KMS-11 (cell line): ENCODE measurements at regions not wholly inside any gene's neighbourhood (a gene's known extent, or its start where the extent isn't known, plus 50 kb on each side); places are given as distances from the start of the nearest gene placed in this dataset.

Source experiments
- H2AFZ ChIP-seq: fragments of 200-600 bp; sonication (generic); 2 replicates; pipeline ENCODE4 v1.6.1; 2016; ENCODE audit warnings: antibody characterized with exemption, mixed run types, low read depth
- H3K27ac ChIP-seq: fragments of 200-600 bp; sonication (generic); 2 replicates; pipeline ENCODE4 v1.6.1; 2016; ENCODE audit warnings: mild to moderate bottlenecking, mixed run types
- H3K27me3 ChIP-seq: fragments of 200-600 bp; sonication (generic); 2 replicates; pipeline ENCODE4 v1.6.1; 2017; ENCODE audit warnings: mild to moderate bottlenecking, low read depth, mixed run types, moderate library complexity; ENCODE audit not compliant: insufficient read depth
- H3K36me3 ChIP-seq: fragments of 200-600 bp; sonication (generic); 2 replicates; pipeline ENCODE4 v1.6.1; 2017; ENCODE audit warnings: mild to moderate bottlenecking, mixed run types; ENCODE audit not compliant: insufficient read depth
- H3K4me1 ChIP-seq: fragments of 200-600 bp; sonication (generic); 2 replicates; pipeline ENCODE4 v1.6.1; 2016; ENCODE audit warnings: mild to moderate bottlenecking, low read depth, mixed run types; ENCODE audit not compliant: poor library complexity, severe bottlenecking
- H3K4me2 ChIP-seq: fragments of 200-600 bp; sonication (generic); 2 replicates; pipeline ENCODE4 v1.7.0; 2016; ENCODE audit warnings: mild to moderate bottlenecking, mixed run types
- H3K4me3 ChIP-seq: fragments of 200-600 bp; sonication (generic); IDR thresholded peaks from 2 replicates; pipeline ENCODE4 v1.6.1; 2017; ENCODE audit warnings: low read depth, low read length, mixed read lengths; ENCODE audit not compliant: insufficient read depth
- H3K79me2 ChIP-seq: fragments of 200-600 bp; sonication (generic); 2 replicates; pipeline ENCODE4 v1.6.1; 2016; ENCODE audit warnings: low read depth, mixed run types; ENCODE audit not compliant: insufficient read depth
- H3K9ac ChIP-seq: fragments of 200-600 bp; sonication (generic); 2 replicates; pipeline ENCODE4 v1.6.1; 2016; ENCODE audit warnings: mild to moderate bottlenecking, mixed run types
- H4K20me1 ChIP-seq: fragments of 200-600 bp; sonication (generic); 2 replicates; pipeline ENCODE4 v1.6.1; 2016; ENCODE audit warnings: mild to moderate bottlenecking, mixed run types; ENCODE audit not compliant: insufficient read depth
- TF ChIP-seq, protein P1 (sequence below): fragments of 200-600 bp; sonication (generic); conservative IDR thresholded peaks from 2 replicates; pipeline ENCODE4 v1.6.1; 2017; ENCODE audit warnings: low read depth, mild to moderate bottlenecking, antibody characterized with exemption, low read length, moderate library complexity, mixed read lengths

DNA sequence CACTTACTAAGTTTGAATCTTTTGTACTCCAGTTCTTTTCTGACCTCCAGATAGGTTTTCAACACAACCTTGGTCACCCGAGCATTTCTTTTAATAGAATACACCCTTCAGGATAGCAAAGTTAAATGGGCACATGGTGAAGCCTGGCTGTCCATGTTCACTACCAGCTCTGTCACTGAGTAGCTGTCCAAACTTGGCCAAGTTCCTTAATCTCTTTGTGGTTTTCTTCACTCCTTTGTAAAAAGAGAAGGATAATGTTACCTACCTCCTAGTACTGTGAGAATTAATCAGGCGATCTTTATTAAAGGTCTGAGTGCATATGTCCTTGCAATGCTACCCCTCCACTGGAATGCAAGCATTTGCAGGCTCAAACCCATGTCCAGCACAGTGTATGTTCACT lies 128.1 kb upstream of the PTPRZ1 start:
- Histone ChIP-seq H3K9ac (no peak overlapping the region), H2AFZ (no peak overlapping the region), H4K20me1 (no peaks in the 10 kb centered on the region), H3K4me2 (peak overlapping the region; percentile 24; the same call in 1 of the 2 replicates), H3K27me3 (peaks cover 23% of the 10 kb centered on the region; the same call in 1 of the 2 replicates), H3K4me3 (no peak overlapping the region), H3K36me3 (no peaks in the 10 kb centered on the region), H3K27ac (no peak overlapping the region), H3K79me2 (no peaks in the 10 kb centered on the region), H3K4me1 (peaks cover 27% of the 10 kb centered on the region)
- TF ChIP-seq, protein P1, sequence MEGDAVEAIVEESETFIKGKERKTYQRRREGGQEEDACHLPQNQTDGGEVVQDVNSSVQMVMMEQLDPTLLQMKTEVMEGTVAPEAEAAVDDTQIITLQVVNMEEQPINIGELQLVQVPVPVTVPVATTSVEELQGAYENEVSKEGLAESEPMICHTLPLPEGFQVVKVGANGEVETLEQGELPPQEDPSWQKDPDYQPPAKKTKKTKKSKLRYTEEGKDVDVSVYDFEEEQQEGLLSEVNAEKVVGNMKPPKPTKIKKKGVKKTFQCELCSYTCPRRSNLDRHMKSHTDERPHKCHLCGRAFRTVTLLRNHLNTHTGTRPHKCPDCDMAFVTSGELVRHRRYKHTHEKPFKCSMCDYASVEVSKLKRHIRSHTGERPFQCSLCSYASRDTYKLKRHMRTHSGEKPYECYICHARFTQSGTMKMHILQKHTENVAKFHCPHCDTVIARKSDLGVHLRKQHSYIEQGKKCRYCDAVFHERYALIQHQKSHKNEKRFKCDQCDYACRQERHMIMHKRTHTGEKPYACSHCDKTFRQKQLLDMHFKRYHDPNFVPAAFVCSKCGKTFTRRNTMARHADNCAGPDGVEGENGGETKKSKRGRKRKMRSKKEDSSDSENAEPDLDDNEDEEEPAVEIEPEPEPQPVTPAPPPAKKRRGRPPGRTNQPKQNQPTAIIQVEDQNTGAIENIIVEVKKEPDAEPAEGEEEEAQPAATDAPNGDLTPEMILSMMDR: no peak

DNA sequence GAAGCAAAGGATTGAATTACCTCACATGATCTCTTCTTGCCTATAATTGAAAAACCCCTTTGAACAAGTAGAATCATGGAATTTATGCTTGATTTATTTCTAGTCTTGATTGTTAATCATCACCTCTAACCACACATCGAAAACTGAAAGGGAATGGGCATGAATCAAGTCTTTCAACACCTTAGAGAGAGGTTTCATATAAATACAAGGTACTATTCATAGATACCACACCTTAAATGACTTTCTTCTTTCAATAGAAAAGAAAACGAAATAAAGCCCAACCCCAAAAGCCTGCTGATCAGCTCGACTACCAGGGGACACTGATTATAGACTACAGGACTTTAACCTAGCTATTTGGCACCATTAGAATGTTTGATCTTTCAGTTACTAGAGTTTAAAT lies 128.6 kb upstream of the PTPRZ1 start:
- Histone ChIP-seq H3K4me2 (peak overlapping the region; percentile 24; the same call in 1 of the 2 replicates), H3K9ac (no peak overlapping the region), H3K79me2 (no peaks in the 10 kb centered on the region), H4K20me1 (no peaks in the 10 kb centered on the region), H3K27me3 (peaks cover 23% of the 10 kb centered on the region; the same call in 1 of the 2 replicates), H3K27ac (no peak overlapping the region), H3K36me3 (no peaks in the 10 kb centered on the region), H2AFZ (no peak overlapping the region), H3K4me3 (no peak overlapping the region), H3K4me1 (peaks cover 33% of the 10 kb centered on the region)
- TF ChIP-seq, protein P1: no peak

DNA sequence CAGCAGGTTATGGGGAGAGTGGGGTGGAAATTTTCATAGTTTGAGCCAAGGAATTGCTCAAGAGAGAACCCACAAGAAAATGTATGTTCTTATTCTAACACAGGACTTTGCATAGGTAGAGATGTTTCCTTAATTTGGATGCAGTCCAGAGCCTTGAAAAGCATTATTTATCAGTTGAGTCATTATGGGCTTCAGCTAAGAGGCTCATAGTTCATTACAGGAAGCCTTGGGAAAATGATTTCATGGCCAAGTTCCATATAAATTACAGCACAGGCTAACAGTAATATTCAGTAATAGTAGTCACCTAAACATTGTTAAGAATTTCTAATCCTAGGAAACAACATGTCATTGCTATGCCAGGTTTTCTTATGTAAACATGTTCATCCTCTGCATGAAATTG lies 131.1 kb upstream of the PTPRZ1 start:
- peaks cover 23% of the 10 kb centered on the region; the same call in 1 of the 2 replicates for H3K27me3 ChIP-seq
- TF ChIP-seq, protein P1: no peak
- no peak overlapping the region for H2AFZ ChIP-seq
- peaks cover 37% of the 10 kb centered on the region for H3K4me1 ChIP-seq
- no peak overlapping the region for H3K4me3 ChIP-seq
- no peaks in the 10 kb centered on the region for H4K20me1 ChIP-seq
- H3K36me3 ChIP-seq: no peaks in the 10 kb centered on the region
- H3K9ac ChIP-seq: no peak overlapping the region
- no peaks in the 10 kb centered on the region for H3K79me2 ChIP-seq
- H3K27ac ChIP-seq: no peak overlapping the region
- no peak overlapping the region for H3K4me2 ChIP-seq

DNA sequence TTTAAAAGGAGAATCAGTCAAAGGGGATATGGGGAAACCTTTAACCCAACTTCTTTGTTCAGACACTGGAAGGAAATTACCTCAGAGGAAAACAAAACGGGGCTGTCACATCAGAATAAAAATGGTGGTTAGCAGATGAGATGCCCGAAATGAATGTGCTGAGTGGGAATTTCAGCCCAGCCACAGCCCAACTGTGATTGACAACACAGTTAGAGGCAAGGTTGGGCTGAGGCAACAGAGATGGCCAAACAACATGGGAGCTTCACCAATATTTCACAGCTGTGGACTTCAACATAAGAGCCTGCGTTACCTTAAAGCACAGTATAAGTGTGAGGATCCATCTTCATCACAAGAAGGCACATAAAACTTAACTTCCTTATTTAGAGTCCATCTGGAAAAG lies 133.5 kb upstream of the PTPRZ1 start:
- no peaks in the 10 kb centered on the region for H4K20me1 ChIP-seq
- peaks cover 8% of the 10 kb centered on the region; the same call in 1 of the 2 replicates for H3K27me3 ChIP-seq
- H3K4me2 ChIP-seq: peak overlapping the region; percentile 21; the same call in 1 of the 2 replicates
- H3K36me3 ChIP-seq: no peaks in the 10 kb centered on the region
- H3K4me3 ChIP-seq: no peak overlapping the region
- 0 out of 2 replicates have a peak overlapping the region, but pooled peaks have one; percentile 7 for H2AFZ ChIP-seq
- H3K9ac ChIP-seq: no peak overlapping the region
- H3K27ac ChIP-seq: no peak overlapping the region
- H3K4me1 ChIP-seq: peaks cover 24% of the 10 kb centered on the region
- TF ChIP-seq, protein P1: no peak
- no peaks in the 10 kb centered on the region for H3K79me2 ChIP-seq
